Mesenchymal stem cell (in vitro differentiated cells and primary cell): ENCODE measurements at regions not wholly inside any gene's neighbourhood (a gene's known extent, or its start where the extent isn't known, plus 50 kb on each side); places are given as distances from the start of the nearest gene placed in this dataset.

Experiments
- DNase-seq: peaks from one replicate; pipeline ENCODE4 v3.0.0-alpha.2; 2013
- H2AFZ ChIP-seq: one replicate; pipeline ENCODE4 v1.6.1; 2013; ENCODE audit warnings: low read depth, mild to moderate bottlenecking, control low read depth, inconsistent platforms, low read length, moderate library complexity
- H2AK5ac ChIP-seq: 2 replicates; pipeline ENCODE4 v1.6.1; 2013; ENCODE audit warnings: low read length, moderate library complexity, mild to moderate bottlenecking, inconsistent platforms; ENCODE audit not compliant: severe bottlenecking
- H2BK120ac ChIP-seq: one replicate; pipeline ENCODE4 v1.6.1; 2013; ENCODE audit warnings: low read depth, mild to moderate bottlenecking, inconsistent platforms, low read length, moderate library complexity
- H2BK12ac ChIP-seq, 2 experiments: one replicate each; pipeline ENCODE4 v1.6.1; 2013; ENCODE audit warnings: inconsistent platforms in 2 of 2, low read length in 2 of 2, mild to moderate bottlenecking in 2 of 2, moderate library complexity in 2 of 2, control low read depth in 1 of 2
- H2BK15ac ChIP-seq: one replicate; pipeline ENCODE4 v1.6.1; 2013; ENCODE audit warnings: mild to moderate bottlenecking, low read depth, inconsistent platforms; ENCODE audit not compliant: poor library complexity, severe bottlenecking
- H2BK5ac ChIP-seq: 2 replicates; pipeline ENCODE4 v1.6.1; 2013; ENCODE audit warnings: low read depth, mild to moderate bottlenecking, low read length, control low read depth, inconsistent platforms; ENCODE audit not compliant: poor library complexity, severe bottlenecking
- H3K14ac ChIP-seq, 2 experiments: one replicate each; pipeline ENCODE4 v1.6.1; 2013; ENCODE audit warnings: inconsistent platforms in 2 of 2, low read length in 2 of 2, control low read depth in 1 of 2, mild to moderate bottlenecking in 1 of 2, moderate library complexity in 1 of 2
- H3K18ac ChIP-seq, 2 experiments: one replicate each; pipeline ENCODE4 v1.6.1; 2013; ENCODE audit warnings: inconsistent platforms in 2 of 2, low read length in 2 of 2, control low read depth in 1 of 2, low read depth in 1 of 2, mild to moderate bottlenecking in 1 of 2
- H3K23ac ChIP-seq, 2 experiments: one replicate each; pipeline ENCODE4 v1.6.1; 2013; ENCODE audit warnings: inconsistent platforms in 2 of 2, low read length in 2 of 2, mild to moderate bottlenecking in 2 of 2, moderate library complexity in 2 of 2, control low read depth in 1 of 2
- H3K27ac ChIP-seq: 2 replicates; pipeline ENCODE4 v1.5.1; 2013; ENCODE audit warnings: mild to moderate bottlenecking, moderate library complexity, low read length, control low read depth, inconsistent platforms; ENCODE audit not compliant: poor library complexity, severe bottlenecking
- H3K27me3 ChIP-seq, 2 experiments: 2 replicates each; pipeline versions ENCODE4 v1.6.1 to v1.7.0; 2013; ENCODE audit warnings: low read length in 2 of 2, mild to moderate bottlenecking in 2 of 2, moderate library complexity in 2 of 2, control low read depth in 1 of 2, inconsistent platforms in 1 of 2; ENCODE audit not compliant: control insufficient read depth in 1 of 2, insufficient read depth in 1 of 2
- H3K36me3 ChIP-seq, 2 experiments: 2 replicates each; pipeline versions ENCODE4 v1.6.1 to v1.7.0; 2013; ENCODE audit warnings: low read length in 2 of 2, control low read depth in 1 of 2, inconsistent platforms in 1 of 2, low read depth in 1 of 2, mild to moderate bottlenecking in 1 of 2; ENCODE audit not compliant: insufficient read depth in 2 of 2, control insufficient read depth in 1 of 2
- H3K4ac ChIP-seq, 2 experiments: one replicate each; pipeline ENCODE4 v1.6.1; 2013; ENCODE audit warnings: inconsistent platforms in 2 of 2, low read length in 2 of 2, mild to moderate bottlenecking in 2 of 2, moderate library complexity in 2 of 2, control low read depth in 1 of 2, low read depth in 1 of 2
- H3K4me1 ChIP-seq: 2 replicates; pipeline ENCODE4 v1.6.1; 2013; ENCODE audit warnings: low read depth, low read length, control low read depth; ENCODE audit not compliant: control insufficient read depth, insufficient read depth
- H3K4me2 ChIP-seq: 2 replicates; pipeline ENCODE4 v1.6.1; 2013; ENCODE audit warnings: low read length, mild to moderate bottlenecking, inconsistent platforms; ENCODE audit not compliant: poor library complexity, severe bottlenecking
- H3K4me3 ChIP-seq, 2 experiments: 2 replicates each; pipeline versions ENCODE4 v1.5.1 to v1.7.0; 2013; ENCODE audit warnings: low read length in 2 of 2, mild to moderate bottlenecking in 2 of 2, control low read depth in 1 of 2, low read depth in 1 of 2; ENCODE audit not compliant: insufficient read depth in 1 of 2
- H3K79me1 ChIP-seq: replicated peaks from 2 replicates; pipeline ENCODE4 v1.6.1; 2013; ENCODE audit warnings: mild to moderate bottlenecking, control low read depth, low read length, inconsistent platforms; ENCODE audit not compliant: poor library complexity, severe bottlenecking
- H3K9ac ChIP-seq: 2 replicates; pipeline ENCODE4 v1.7.0; 2013; ENCODE audit warnings: mild to moderate bottlenecking, low read length, moderate library complexity
- H3K9me3 ChIP-seq: 2 replicates; pipeline ENCODE4 v1.7.0; 2013; ENCODE audit warnings: mild to moderate bottlenecking, low read length; ENCODE audit not compliant: control insufficient read depth
- H4K8ac ChIP-seq: one replicate; pipeline ENCODE4 v1.6.1; 2013; ENCODE audit warnings: inconsistent platforms, mild to moderate bottlenecking, low read length, moderate library complexity
- H4K91ac ChIP-seq: one replicate; pipeline ENCODE4 v1.6.1; 2013; ENCODE audit warnings: mild to moderate bottlenecking, low read length, inconsistent platforms
- WGBS: methylation state at CpG from one replicate; pipeline ENCODE4 v1.1.7; 2013; ENCODE audit warnings: mixed read lengths; 5-methylcytosine and 5-hydroxymethylcytosine counted together

GRCh38 chrX:126395909-126396308 is 156.7 kb downstream of the DCAF12L1 start:
- Histone ChIP-seq H3K23ac (no peak overlapping the region), H4K8ac (no peak overlapping the region), H3K4me1 (no peaks in the 10 kb centered on the region), H3K18ac (no peak overlapping the region), H3K79me1 (no peaks in the 10 kb centered on the region), H2BK15ac (no peak overlapping the region), H3K4me2 (no peak overlapping the region), H2BK120ac (no peak overlapping the region), H2BK12ac (no peak overlapping the region), H3K36me3 (no peaks in the 10 kb centered on the region), H3K4me3 (no peak overlapping the region), H3K4ac (no peak overlapping the region), H2BK5ac (no peak overlapping the region), H3K14ac (no peak overlapping the region), H3K9ac (no peak overlapping the region), H3K9me3 (peaks cover 2% of the 10 kb centered on the region), H2AK5ac (no peak overlapping the region), H2AFZ (no peak overlapping the region), H3K27me3 (no peaks in the 10 kb centered on the region), H4K91ac (no peak overlapping the region), H3K27ac (no peak overlapping the region)
- DNase-seq: no peak

DNA sequence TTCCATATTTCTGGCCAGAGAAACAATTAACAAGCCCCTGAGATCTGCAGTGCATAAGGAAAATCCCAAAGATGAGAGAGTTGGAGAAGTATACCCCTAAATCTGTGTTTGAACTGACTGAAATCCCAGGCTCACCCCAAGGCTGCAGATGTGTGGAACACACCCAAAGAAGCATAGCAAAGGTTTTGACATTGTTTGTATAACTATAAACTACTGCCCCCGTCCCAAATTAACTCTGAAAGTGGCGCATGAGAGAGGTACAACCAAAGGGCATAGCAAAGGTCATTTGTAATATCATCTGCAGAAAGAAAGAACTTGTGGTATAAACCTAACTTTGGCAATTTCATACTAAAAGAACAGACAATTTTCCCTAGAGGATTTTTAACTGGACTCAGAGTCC is 157.9 kb downstream of the DCAF12L1 start:
- Histone ChIP-seq H3K9ac (no peak overlapping the region), H3K4me3 (no peak overlapping the region), H2BK12ac (no peak overlapping the region), H3K36me3 (no peaks in the 10 kb centered on the region), H4K8ac (no peak overlapping the region), H2AFZ (no peak overlapping the region), H3K9me3 (peaks cover 3% of the 10 kb centered on the region), H3K18ac (no peak overlapping the region), H3K4me2 (no peak overlapping the region), H3K79me1 (no peaks in the 10 kb centered on the region), H2BK15ac (no peak overlapping the region), H3K4ac (no peak overlapping the region), H3K14ac (no peak overlapping the region), H3K27ac (no peak overlapping the region), H3K27me3 (no peaks in the 10 kb centered on the region), H2AK5ac (no peak overlapping the region), H3K23ac (no peak overlapping the region), H4K91ac (no peak overlapping the region), H3K4me1 (no peaks in the 10 kb centered on the region), H2BK5ac (no peak overlapping the region), H2BK120ac (no peak overlapping the region)
- no CpG with 5 or more reads among the region's 2 CpGs for whole genome bisulfite sequencing
- no peak for DNase-seq

DNA sequence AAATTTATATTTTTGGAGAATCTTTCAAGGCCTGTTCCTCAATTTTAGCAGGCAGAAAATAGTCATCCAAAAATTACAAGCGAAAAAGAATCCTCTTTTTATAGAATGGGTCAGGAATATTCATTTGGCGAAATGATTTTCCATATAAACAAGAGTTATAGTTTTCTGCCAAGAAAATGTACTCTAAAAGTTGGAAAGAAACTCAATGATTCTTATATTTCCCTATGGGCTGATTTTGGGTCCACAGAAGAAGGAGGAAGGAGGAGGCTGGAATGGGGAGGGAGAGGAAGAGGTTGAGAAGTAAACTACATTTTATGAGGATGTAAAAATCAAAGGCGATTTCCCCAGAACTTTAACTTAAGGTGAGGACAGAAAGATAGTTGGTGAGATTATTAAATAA is 159.3 kb downstream of the DCAF12L1 start:
- Histone ChIP-seq H3K23ac (no peak overlapping the region), H2BK120ac (no peak overlapping the region), H3K36me3 (no peaks in the 10 kb centered on the region), H4K91ac (no peak overlapping the region), H3K9me3 (peaks cover 3% of the 10 kb centered on the region), H3K14ac (no peak overlapping the region), H3K4me3 (no peak overlapping the region), H3K4me1 (no peaks in the 10 kb centered on the region), H3K9ac (no peak overlapping the region), H2BK12ac (no peak overlapping the region), H2BK15ac (no peak overlapping the region), H3K79me1 (no peaks in the 10 kb centered on the region), H3K4me2 (no peak overlapping the region), H3K27ac (no peak overlapping the region), H2BK5ac (no peak overlapping the region), H2AFZ (no peak overlapping the region), H3K27me3 (no peaks in the 10 kb centered on the region), H2AK5ac (no peak overlapping the region), H4K8ac (no peak overlapping the region), H3K4ac (no peak overlapping the region), H3K18ac (no peak overlapping the region)
- WGBS: no CpG with 5 or more reads among the region's 3 CpGs
- no peak for DNase-seq

DNA sequence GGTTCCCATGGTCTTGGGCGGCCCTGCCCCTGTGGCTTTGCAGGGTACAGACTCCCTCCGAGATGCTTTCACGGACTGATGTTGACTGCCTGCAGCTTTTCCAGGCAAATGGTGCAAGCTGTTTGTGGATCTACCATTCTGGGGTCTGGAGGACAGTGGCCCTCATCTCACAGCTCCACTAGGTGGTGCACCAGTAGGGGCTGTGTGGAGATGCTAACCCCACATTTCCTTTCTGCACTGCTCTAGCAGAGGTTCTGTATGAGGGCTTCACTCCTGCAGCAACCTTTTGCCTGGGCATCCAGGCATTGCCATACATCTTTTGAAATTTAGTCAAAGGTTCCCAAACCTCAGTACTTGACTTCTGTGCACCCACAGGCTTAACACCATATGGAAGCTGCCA is 176.1 kb downstream of the DCAF12L1 start:
- H3K4me1 ChIP-seq: no peaks in the 10 kb centered on the region
- no peak overlapping the region for H2BK5ac ChIP-seq
- H3K23ac ChIP-seq: no peak overlapping the region
- H2BK15ac ChIP-seq: no peak overlapping the region
- peaks cover under 1% of the 10 kb centered on the region for H3K9me3 ChIP-seq
- no peak overlapping the region for H2BK120ac ChIP-seq
- no peak overlapping the region for H3K18ac ChIP-seq
- no peak overlapping the region for H4K8ac ChIP-seq
- no peaks in the 10 kb centered on the region for H3K27me3 ChIP-seq
- H3K4ac ChIP-seq: no peak overlapping the region
- no peaks in the 10 kb centered on the region for H3K36me3 ChIP-seq
- no peak overlapping the region for H2BK12ac ChIP-seq
- H3K4me3 ChIP-seq: no peak overlapping the region
- no peak overlapping the region for H4K91ac ChIP-seq
- no peak overlapping the region for H3K27ac ChIP-seq
- no peaks in the 10 kb centered on the region for H3K79me1 ChIP-seq
- no peak overlapping the region for H3K14ac ChIP-seq
- H3K9ac ChIP-seq: no peak overlapping the region
- H2AFZ ChIP-seq: no peak overlapping the region
- 78% methylated on average over 3 of the region's 3 CpGs for WGBS
- H3K4me2 ChIP-seq: no peak overlapping the region
- H2AK5ac ChIP-seq: no peak overlapping the region
- DNase-seq: no peak
